WTC11 (cell line): ENCODE measurements at regions not wholly inside any gene's neighbourhood (a gene's known extent, or its start where the extent isn't known, plus 50 kb on each side); places are given as distances from the start of the nearest gene placed in this dataset.
"Not testable (repeated sequence)": the region's sequence is repeated elsewhere in the genome, so short reads cannot be mapped to it uniquely, and the experiment has no call there.

ENCODE experiments used
- ATAC-seq: fragments of 200-7000 bp; cut with Tn5 transposase; 2 replicates; pipeline ENCODE4 v1.10.0; 2021; ENCODE audit warnings: mild to moderate bottlenecking, moderate library complexity
- CTCF ChIA-PET: fragments of 300-600 bp; sonication (Branson Sonifier 250); formaldehyde crosslinking; loops from one replicate; lab custom pipeline; 2021; ENCODE audit warnings: antibody characterized with exemption; lab: Charles Lee
- POLR2A ChIA-PET: fragments of 350-600 bp; sonication (Branson Sonifier 250); formaldehyde crosslinking; loops from one replicate; lab custom pipeline; 2021; ENCODE audit warnings: antibody characterized with exemption; lab: Charles Lee
- DNase-seq: peaks from one replicate; pipeline ENCODE4 v3.0.0; 2021; ENCODE audit warnings: low spot score
- H3K27ac Mint-ChIP-seq: 2 replicates; pipeline ENCODE4 v1.8.0; 2021; ENCODE audit warnings: mixed read lengths
- H3K27me3 Mint-ChIP-seq: 2 replicates; pipeline ENCODE4 v1.8.0; 2021; ENCODE audit warnings: low read depth, mild to moderate bottlenecking, moderate library complexity, mixed read lengths
- H3K36me3 Mint-ChIP-seq: 2 replicates; pipeline ENCODE4 v1.8.0; 2021; ENCODE audit warnings: mixed read lengths
- H3K4me1 Mint-ChIP-seq: 2 replicates; pipeline ENCODE4 v1.8.0; 2022; ENCODE audit warnings: mixed read lengths
- H3K4me3 Mint-ChIP-seq: 2 replicates; pipeline ENCODE4 v1.8.0; 2021; ENCODE audit warnings: mild to moderate bottlenecking, moderate library complexity, mixed read lengths
- H3K9me3 Mint-ChIP-seq: 2 replicates; pipeline ENCODE4 v1.8.0; 2021; ENCODE audit warnings: mixed read lengths
- CREB1 ChIP-seq: sonication (generic); formaldehyde crosslinking; IDR thresholded peaks from 2 replicates; pipeline ENCODE4 v1.8.0; 2023; ENCODE audit warnings: mild to moderate bottlenecking, missing genetic modification reagents
- GABPB1 ChIP-seq: sonication (generic); formaldehyde crosslinking; IDR thresholded peaks from 2 replicates; pipeline ENCODE4 v1.8.1; 2023; ENCODE audit warnings: mild to moderate bottlenecking, missing genetic modification reagents
- IRF2 ChIP-seq: sonication (generic); formaldehyde crosslinking; IDR thresholded peaks from 2 replicates; pipeline ENCODE4 v1.8.0; 2022; ENCODE audit warnings: low read depth, missing genetic modification reagents, borderline replicate concordance
- JAZF1 ChIP-seq: fragments of 250-450 bp; sonication (Bioruptor Pico); IDR thresholded peaks from 2 replicates; pipeline ENCODE4 v1.9.0; 2021; ENCODE audit warnings: moderate library complexity, mild to moderate bottlenecking, inconsistent platforms
- NFE2L1 ChIP-seq: sonication (generic); formaldehyde crosslinking; IDR thresholded peaks from 2 replicates; pipeline ENCODE4 v1.8.1; 2023; ENCODE audit warnings: missing genetic modification reagents
- NFYB ChIP-seq: sonication (generic); formaldehyde crosslinking; conservative IDR thresholded peaks from 2 replicates; pipeline ENCODE4 v1.8.0; 2022; ENCODE audit warnings: low read depth, missing genetic modification reagents
- NR1H2 ChIP-seq: sonication (generic); formaldehyde crosslinking; IDR thresholded peaks from 2 replicates; pipeline ENCODE4 v1.9.0; 2021; ENCODE audit warnings: mild to moderate bottlenecking, moderate library complexity, missing genetic modification reagents
- OVOL2 ChIP-seq: fragments of 250-450 bp; sonication (Bioruptor Pico); IDR thresholded peaks from 2 replicates; pipeline ENCODE4 v1.9.0; 2021; ENCODE audit warnings: mild to moderate bottlenecking, borderline replicate concordance
- RORB ChIP-seq: fragments of 250-450 bp; sonication (Bioruptor Pico); IDR thresholded peaks from 2 replicates; pipeline ENCODE4 v1.9.0; 2021; ENCODE audit warnings: mild to moderate bottlenecking
- SMAD4 ChIP-seq: sonication (generic); formaldehyde crosslinking; IDR thresholded peaks from 2 replicates; pipeline ENCODE4 v1.8.0; 2022; ENCODE audit warnings: mild to moderate bottlenecking, missing genetic modification reagents
- ZNF263 ChIP-seq: sonication (generic); formaldehyde crosslinking; IDR thresholded peaks from 2 replicates; pipeline ENCODE4 v1.8.1; 2022; ENCODE audit warnings: low read depth, mild to moderate bottlenecking, moderate library complexity, missing genetic modification reagents
- TF ChIP-seq, protein P1 (sequence below): fragments of 250-450 bp; sonication (Bioruptor Pico); IDR thresholded peaks from 2 replicates; pipeline ENCODE4 v1.9.0; 2021; ENCODE audit warnings: mild to moderate bottlenecking
- TF ChIP-seq, protein P2 (sequence below): sonication (generic); formaldehyde crosslinking; IDR thresholded peaks from 2 replicates; pipeline ENCODE4 v1.8.1; 2022; ENCODE audit warnings: missing genetic modification reagents, borderline replicate concordance
- TF ChIP-seq, protein P3 (sequence below): sonication (generic); formaldehyde crosslinking; IDR thresholded peaks from 2 replicates; pipeline ENCODE4 v1.8.1; 2023; ENCODE audit warnings: mild to moderate bottlenecking, missing genetic modification reagents, borderline replicate concordance
- TF ChIP-seq, protein P4 (sequence below): fragments of 250-450 bp; sonication (Bioruptor Pico); IDR thresholded peaks from 2 replicates; pipeline ENCODE4 v1.9.0; 2021; ENCODE audit warnings: mild to moderate bottlenecking, borderline replicate concordance
- TF ChIP-seq, protein P5 (sequence below): sonication (generic); formaldehyde crosslinking; IDR thresholded peaks from 2 replicates; pipeline ENCODE4 v1.8.0; 2023; ENCODE audit warnings: missing genetic modification reagents

DNA sequence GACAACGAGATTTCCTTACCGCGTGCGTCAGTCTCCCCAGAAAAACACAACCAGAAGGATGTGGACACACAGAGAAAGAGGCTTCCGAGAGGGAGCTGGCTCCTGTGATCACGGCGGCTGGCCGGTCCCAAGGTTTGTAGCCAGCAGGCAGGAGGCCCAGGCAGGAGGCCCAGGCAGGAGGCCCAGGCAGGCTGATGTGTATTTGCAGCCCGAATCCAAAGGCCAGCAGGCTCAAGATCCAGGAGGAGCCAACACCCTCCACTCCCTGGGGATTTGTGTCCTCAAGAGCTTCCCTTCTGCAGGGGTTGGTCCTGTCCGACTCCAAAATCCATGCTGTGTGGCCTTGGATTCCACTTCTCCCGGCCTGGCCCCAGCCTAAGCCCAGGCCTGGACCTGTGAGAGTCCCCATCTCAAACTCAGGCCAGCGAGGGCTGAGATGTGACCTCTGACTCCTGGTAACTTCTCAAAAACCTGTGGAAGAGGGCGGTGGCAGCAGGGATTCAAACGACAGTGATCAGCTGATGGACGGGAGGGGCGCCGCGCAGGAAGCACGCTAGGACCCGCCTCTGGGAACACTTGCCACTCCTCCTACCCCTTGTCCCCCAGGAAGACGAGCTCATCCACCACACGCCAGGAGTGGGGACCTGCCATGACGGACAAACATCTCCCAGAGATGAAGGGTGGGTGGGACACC, 75.0 kb upstream of the PPP1R26 start:
- POLR2A ChIA-PET: no interaction called here
- H3K4me1 Mint-ChIP-seq: no peaks in the 10 kb centered on the region
- H3K9me3 Mint-ChIP-seq: peaks cover 9% of the 10 kb centered on the region
- ATAC-seq (no peak), DNase-seq (no peak)
- H3K36me3 Mint-ChIP-seq: no peaks in the 10 kb centered on the region
- CTCF ChIA-PET: no interaction called here
- H3K4me3 Mint-ChIP-seq: no peak overlapping the region
- no peaks in the 10 kb centered on the region for H3K27me3 Mint-ChIP-seq
- H3K27ac Mint-ChIP-seq: no peak overlapping the region
- TF ChIP-seq, protein P1, sequence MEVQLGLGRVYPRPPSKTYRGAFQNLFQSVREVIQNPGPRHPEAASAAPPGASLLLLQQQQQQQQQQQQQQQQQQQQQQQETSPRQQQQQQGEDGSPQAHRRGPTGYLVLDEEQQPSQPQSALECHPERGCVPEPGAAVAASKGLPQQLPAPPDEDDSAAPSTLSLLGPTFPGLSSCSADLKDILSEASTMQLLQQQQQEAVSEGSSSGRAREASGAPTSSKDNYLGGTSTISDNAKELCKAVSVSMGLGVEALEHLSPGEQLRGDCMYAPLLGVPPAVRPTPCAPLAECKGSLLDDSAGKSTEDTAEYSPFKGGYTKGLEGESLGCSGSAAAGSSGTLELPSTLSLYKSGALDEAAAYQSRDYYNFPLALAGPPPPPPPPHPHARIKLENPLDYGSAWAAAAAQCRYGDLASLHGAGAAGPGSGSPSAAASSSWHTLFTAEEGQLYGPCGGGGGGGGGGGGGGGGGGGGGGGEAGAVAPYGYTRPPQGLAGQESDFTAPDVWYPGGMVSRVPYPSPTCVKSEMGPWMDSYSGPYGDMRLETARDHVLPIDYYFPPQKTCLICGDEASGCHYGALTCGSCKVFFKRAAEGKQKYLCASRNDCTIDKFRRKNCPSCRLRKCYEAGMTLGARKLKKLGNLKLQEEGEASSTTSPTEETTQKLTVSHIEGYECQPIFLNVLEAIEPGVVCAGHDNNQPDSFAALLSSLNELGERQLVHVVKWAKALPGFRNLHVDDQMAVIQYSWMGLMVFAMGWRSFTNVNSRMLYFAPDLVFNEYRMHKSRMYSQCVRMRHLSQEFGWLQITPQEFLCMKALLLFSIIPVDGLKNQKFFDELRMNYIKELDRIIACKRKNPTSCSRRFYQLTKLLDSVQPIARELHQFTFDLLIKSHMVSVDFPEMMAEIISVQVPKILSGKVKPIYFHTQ (CRISPR knock-in tag): no peak
- TF ChIP-seq NFE2L1 (CRISPR knock-in tag) (no peak), SMAD4 (no peak), NFYB (CRISPR knock-in tag) (no peak), IRF2 (CRISPR knock-in tag) (no peak), ZNF263 (CRISPR knock-in tag) (no peak), RORB (CRISPR knock-in tag) (no peak), JAZF1 (CRISPR knock-in tag) (no peak), CREB1 (CRISPR knock-in tag) (no peak), GABPB1 (CRISPR knock-in tag) (no peak), OVOL2 (CRISPR knock-in tag) (no peak), NR1H2 (CRISPR knock-in tag) (no peak)
- TF ChIP-seq, protein P2, sequence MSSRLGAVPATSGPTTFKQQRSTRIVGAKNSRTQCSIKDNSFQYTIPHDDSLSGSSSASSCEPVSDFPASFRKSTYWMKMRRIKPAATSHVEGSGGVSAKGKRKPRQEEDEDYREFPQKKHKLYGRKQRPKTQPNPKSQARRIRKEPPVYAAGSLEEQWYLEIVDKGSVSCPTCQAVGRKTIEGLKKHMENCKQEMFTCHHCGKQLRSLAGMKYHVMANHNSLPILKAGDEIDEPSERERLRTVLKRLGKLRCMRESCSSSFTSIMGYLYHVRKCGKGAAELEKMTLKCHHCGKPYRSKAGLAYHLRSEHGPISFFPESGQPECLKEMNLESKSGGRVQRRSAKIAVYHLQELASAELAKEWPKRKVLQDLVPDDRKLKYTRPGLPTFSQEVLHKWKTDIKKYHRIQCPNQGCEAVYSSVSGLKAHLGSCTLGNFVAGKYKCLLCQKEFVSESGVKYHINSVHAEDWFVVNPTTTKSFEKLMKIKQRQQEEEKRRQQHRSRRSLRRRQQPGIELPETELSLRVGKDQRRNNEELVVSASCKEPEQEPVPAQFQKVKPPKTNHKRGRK (CRISPR knock-in tag): no peak
- TF ChIP-seq, protein P3, sequence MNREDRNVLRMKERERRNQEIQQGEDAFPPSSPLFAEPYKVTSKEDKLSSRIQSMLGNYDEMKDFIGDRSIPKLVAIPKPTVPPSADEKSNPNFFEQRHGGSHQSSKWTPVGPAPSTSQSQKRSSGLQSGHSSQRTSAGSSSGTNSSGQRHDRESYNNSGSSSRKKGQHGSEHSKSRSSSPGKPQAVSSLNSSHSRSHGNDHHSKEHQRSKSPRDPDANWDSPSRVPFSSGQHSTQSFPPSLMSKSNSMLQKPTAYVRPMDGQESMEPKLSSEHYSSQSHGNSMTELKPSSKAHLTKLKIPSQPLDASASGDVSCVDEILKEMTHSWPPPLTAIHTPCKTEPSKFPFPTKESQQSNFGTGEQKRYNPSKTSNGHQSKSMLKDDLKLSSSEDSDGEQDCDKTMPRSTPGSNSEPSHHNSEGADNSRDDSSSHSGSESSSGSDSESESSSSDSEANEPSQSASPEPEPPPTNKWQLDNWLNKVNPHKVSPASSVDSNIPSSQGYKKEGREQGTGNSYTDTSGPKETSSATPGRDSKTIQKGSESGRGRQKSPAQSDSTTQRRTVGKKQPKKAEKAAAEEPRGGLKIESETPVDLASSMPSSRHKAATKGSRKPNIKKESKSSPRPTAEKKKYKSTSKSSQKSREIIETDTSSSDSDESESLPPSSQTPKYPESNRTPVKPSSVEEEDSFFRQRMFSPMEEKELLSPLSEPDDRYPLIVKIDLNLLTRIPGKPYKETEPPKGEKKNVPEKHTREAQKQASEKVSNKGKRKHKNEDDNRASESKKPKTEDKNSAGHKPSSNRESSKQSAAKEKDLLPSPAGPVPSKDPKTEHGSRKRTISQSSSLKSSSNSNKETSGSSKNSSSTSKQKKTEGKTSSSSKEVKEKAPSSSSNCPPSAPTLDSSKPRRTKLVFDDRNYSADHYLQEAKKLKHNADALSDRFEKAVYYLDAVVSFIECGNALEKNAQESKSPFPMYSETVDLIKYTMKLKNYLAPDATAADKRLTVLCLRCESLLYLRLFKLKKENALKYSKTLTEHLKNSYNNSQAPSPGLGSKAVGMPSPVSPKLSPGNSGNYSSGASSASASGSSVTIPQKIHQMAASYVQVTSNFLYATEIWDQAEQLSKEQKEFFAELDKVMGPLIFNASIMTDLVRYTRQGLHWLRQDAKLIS (CRISPR knock-in tag): no peak
- TF ChIP-seq, protein P4, sequence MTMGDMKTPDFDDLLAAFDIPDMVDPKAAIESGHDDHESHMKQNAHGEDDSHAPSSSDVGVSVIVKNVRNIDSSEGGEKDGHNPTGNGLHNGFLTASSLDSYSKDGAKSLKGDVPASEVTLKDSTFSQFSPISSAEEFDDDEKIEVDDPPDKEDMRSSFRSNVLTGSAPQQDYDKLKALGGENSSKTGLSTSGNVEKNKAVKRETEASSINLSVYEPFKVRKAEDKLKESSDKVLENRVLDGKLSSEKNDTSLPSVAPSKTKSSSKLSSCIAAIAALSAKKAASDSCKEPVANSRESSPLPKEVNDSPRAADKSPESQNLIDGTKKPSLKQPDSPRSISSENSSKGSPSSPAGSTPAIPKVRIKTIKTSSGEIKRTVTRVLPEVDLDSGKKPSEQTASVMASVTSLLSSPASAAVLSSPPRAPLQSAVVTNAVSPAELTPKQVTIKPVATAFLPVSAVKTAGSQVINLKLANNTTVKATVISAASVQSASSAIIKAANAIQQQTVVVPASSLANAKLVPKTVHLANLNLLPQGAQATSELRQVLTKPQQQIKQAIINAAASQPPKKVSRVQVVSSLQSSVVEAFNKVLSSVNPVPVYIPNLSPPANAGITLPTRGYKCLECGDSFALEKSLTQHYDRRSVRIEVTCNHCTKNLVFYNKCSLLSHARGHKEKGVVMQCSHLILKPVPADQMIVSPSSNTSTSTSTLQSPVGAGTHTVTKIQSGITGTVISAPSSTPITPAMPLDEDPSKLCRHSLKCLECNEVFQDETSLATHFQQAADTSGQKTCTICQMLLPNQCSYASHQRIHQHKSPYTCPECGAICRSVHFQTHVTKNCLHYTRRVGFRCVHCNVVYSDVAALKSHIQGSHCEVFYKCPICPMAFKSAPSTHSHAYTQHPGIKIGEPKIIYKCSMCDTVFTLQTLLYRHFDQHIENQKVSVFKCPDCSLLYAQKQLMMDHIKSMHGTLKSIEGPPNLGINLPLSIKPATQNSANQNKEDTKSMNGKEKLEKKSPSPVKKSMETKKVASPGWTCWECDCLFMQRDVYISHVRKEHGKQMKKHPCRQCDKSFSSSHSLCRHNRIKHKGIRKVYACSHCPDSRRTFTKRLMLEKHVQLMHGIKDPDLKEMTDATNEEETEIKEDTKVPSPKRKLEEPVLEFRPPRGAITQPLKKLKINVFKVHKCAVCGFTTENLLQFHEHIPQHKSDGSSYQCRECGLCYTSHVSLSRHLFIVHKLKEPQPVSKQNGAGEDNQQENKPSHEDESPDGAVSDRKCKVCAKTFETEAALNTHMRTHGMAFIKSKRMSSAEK (CRISPR knock-in tag): no peak
- TF ChIP-seq, protein P5, sequence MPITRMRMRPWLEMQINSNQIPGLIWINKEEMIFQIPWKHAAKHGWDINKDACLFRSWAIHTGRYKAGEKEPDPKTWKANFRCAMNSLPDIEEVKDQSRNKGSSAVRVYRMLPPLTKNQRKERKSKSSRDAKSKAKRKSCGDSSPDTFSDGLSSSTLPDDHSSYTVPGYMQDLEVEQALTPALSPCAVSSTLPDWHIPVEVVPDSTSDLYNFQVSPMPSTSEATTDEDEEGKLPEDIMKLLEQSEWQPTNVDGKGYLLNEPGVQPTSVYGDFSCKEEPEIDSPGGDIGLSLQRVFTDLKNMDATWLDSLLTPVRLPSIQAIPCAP: no peak

DNA sequence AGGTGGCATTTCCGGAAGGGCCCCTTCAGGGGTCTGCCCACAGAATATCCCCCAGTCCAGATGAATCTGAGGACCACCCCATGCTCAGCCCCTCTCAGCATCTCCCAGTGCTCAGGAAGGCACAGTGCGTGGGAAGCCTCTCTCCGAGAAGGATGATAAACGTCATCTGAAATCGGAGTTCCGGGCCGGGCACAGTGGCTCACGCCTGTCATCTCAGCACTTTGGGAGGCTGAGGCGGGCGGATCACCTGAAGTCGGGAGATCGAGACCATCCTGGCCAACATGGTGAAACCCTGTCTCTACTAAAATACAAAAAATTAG, 74.5 kb upstream of the PPP1R26 start:
- H3K36me3 Mint-ChIP-seq, POLR2A ChIA-PET, H3K9me3 Mint-ChIP-seq, H3K27ac Mint-ChIP-seq, H3K4me3 Mint-ChIP-seq, DNase-seq, CTCF ChIA-PET, H3K27me3 Mint-ChIP-seq, H3K4me1 Mint-ChIP-seq, ATAC-seq: not testable (repeated sequence)
